H54 (cell line): ENCODE measurements at regions not wholly inside any gene's neighbourhood (a gene's known extent, or its start where the extent isn't known, plus 50 kb on each side); places are given as distances from the start of the nearest gene placed in this dataset.
"Not testable (repeated sequence)": the region's sequence is repeated elsewhere in the genome, so short reads cannot be mapped to it uniquely, and the experiment has no call there.

Source experiments
- DNase-seq: peaks from one replicate; pipeline ENCODE4 v3.0.0; 2011; ENCODE audit warnings: low spot score, mixed read lengths; ENCODE audit not compliant: insufficient read length
- FAIRE-seq: peaks from 3 replicates; lab custom pipeline; 2011; peaks lifted over from hg19 to GRCh38; lab: Jason Lieb, UNC
- POLR2A ChIP-seq: IDR thresholded peaks from 2 replicates; pipeline ENCODE4 v1.6.1; 2011; ENCODE audit warnings: low read depth, mild to moderate bottlenecking, low read length

DNA sequence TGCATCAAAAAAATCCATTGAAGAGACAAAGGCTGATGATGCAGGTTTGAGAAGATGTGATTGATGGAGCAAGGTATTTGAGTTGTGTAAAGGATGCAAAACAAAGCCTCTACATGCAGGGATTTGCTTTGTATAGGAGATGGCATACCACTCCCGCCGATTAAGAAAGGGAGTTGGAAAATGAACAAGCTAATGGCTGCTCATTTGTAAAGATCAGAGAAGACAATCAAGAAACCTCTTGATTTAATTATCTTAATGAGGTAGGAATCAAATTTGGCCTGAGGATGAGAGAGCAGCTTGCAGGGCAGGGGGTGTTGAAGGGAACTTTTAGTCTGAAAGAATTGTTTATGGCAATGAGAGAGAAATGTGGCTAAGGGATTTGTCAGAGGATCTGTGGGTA is 448.2 kb upstream of the ADGRB3 start:
- FAIRE-seq (no peak), DNase-seq (no peak)
- TF ChIP-seq POLR2A = no peak

DNA sequence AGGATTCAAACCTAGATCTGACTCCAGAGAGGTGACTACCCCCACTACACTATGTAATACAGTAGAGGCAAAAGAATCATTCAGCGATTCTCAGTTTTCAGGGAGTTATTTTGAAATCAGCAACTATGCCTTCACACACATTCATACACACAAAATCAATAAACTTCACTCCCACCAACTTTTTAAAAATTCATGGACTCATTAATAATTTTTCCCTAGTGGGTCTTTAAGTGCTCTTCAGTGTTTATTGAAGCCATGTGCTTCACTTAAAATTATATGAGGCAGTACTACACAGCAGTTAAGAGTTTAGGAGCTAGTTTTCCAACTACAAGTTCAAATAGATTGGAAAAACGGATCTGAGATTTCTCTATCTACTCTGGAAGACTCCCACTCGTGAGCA is 452.7 kb upstream of the ADGRB3 start:
- no peak for FAIRE-seq
- no peak for TF ChIP-seq POLR2A
- no peak for DNase-seq

DNA sequence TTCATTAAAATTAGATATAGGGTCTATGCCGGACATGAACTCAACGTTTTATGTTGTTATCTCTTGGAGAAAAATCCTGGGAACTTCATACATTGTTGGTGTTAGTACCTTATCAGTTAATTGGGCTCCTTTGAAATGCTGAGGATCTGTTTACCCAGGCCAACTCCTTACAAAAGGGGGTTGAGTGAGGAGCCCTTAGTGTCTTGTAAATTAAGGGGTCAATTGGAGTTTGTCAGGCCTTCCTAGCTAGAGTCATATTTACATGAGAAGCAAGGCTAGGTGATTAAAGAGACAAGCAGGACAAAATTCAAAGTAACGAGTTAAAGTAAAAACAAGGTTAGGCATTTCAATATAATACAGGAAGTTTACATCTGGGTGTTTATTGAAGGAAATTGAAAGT is 454.1 kb upstream of the ADGRB3 start:
- FAIRE-seq, DNase-seq: not testable (repeated sequence)

DNA sequence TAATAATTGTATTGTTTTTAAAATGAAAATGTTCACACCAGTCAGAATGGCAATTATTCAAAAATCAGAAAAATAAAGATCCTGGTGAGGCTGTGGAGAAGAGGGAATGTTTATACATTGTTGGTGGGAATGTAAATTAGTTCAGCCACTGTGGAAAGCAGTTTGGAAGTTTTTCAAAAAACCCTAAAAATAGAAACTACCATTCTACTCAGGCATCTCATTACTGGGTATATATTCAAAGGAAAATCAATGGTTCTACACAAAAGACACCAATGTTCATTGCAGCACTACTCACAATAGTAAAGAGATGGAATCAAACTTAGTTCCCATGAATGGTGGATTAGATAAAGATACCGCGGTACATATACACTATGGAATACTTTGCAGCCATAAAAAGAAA is 461.5 kb upstream of the ADGRB3 start:
- DNase-seq (no peak), FAIRE-seq (no peak)
- TF ChIP-seq POLR2A = no peak

DNA sequence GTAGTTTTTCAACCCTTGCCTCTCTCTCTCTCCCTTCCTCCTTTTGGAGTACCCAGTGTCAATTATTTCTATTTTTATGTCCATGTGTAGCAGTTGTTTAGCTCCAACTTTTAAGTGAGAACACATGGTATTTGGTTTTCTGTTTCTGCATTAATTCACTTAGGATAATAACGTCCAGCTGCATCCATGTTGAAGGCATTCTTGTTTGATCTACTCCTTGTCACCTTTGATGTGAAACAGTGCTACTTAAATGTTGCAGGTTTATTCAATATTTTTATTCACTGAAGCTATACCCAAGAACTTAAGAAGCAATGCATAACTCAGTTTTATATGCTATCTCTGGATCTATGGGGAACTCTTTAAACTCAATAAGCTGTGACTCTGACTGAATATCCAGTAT is 465.2 kb upstream of the ADGRB3 start:
- DNase-seq (no peak), FAIRE-seq (no peak)
- no peak for TF ChIP-seq POLR2A

DNA sequence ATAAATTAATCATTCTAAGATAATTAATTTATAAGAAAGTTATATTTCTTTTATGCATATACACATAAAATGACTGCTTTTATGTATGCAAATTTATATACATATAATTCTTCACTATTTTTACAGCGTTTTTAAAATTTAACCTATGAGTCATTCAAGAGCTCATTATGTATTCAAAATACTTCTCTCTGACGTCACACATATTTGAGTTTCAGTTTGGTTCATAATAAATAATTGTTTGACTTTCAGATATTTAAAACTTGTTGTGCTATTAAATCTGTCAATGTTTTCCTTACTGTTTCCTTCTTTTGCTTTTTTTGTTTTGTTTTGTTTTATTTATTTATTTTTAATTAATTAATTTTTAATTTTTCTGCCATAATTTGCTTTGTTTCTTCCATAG is 467.5 kb upstream of the ADGRB3 start:
- FAIRE-seq = no peak
- no peak for DNase-seq
- TF ChIP-seq POLR2A = no peak

DNA sequence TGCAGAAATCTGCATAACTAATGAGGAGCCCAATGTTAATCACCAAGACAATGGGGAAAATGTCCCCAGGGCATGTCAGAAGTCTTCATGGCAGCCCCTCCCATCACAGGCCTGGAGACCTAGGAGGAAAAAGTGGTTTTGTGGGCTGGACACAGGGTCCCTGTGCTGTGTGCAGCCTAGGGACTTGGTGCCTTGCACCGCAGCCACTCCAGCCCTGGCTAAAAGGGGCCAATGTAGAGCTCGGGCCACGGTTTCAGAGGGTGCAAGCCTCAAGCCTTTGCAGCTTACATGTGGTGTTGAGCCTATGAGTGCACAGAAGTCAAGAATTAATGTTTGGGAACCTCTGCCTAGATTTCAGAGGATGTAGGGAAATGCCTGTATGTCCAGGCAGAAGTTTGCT is 474.3 kb upstream of the ADGRB3 start:
- not testable (repeated sequence) for DNase-seq, FAIRE-seq

DNA sequence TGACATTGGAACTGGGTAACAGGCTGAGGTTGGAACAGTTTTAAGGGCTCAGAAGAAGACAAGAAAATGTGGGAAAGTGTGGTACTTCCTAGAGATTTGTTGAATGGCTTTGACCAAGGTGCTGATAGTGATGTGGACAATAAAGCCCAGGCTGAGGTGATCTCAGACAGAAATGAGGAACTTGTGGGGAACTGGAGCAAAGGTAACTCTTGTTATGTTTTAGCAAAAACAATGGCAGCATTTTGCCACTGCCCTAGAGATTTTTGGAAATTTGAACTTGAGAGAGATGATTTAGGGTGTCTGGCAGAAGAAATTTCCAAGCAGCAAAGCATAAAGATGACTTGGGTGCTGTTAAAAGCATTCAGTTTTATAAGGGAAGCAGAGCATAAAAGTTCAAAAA is 474.7 kb upstream of the ADGRB3 start:
- no peak for DNase-seq
- no peak for TF ChIP-seq POLR2A
- no peak for FAIRE-seq

DNA sequence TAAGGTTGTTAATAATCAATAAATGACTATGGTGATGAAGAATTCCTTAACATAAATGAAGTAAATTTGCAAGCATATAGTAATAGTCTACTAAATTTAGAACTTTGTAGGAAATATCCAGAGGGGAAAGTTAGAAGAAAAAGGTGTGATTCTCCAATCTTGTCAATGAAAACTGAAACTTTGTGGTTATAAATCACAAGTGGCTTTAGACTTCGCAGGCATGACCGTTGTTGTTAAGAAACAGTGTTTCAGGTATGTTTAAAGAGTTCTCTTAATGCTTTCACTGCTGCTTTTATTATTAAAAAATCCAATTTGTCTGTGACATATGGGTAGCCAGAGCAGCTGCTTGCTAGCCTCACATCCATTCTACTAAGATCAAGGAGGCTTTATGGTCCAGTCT is 475.6 kb upstream of the ADGRB3 start:
- DNase-seq (no peak), FAIRE-seq (no peak)
- no peak for TF ChIP-seq POLR2A

DNA sequence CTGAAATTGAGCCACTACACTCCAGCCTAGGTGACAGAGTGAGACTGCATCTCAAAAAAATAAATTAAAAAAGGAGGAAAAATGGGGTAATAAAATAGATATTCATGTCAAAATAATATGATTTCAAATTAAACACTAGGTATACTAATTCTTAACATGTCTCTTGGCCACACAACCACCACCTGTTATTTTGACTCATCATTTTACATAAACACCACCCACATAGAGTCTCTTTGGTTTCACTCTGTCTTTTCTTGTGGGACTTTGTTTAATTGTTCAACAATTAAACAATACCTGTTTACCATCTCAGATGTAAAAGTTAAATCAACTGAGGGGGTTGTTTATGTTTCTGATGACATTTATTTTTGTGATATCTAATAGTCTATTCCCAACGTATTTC is 476.8 kb upstream of the ADGRB3 start:
- DNase-seq (no peak), FAIRE-seq (no peak)
- TF ChIP-seq POLR2A = no peak

DNA sequence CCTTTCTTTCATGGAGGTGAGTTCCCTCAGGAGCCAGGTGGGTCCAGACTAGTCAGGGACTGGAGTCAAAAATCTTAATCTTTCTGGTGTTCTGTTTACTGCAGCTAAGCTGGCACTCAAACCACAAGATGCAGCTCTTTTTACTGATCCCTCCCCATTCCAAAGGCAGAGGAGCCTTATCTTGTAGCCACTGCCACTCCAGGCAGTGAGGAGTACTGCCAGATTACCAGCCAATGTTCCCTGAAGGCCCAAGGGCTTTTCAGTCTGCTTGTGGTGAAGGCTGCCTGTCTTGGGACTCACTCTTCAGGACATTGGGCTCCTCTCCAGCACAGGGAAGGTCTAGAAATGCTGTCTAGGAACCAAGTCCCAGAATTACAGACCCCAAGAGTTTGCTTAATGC is 490.4 kb upstream of the ADGRB3 start:
- no peak for FAIRE-seq
- no peak for TF ChIP-seq POLR2A
- no peak for DNase-seq

DNA sequence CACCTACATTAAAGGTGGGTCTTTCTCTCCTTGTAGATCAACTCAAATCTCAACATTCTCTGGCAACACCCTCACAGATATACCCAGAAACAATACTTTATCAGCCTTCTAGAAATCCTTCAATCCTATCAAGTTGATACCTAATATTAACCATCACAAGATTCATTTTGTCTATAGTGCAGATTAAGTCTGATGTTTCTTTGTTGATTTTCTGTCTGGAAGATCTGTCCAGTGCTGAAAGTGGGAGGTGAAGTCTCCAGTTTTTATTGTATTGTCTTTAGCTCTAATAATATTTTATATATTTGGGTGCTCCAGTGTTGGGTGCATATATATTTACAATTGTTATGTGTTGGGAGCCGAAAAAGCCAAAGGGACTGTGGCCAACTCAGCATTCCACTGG is 493.9 kb upstream of the ADGRB3 start:
- TF ChIP-seq POLR2A = no peak
- FAIRE-seq (no peak), DNase-seq (no peak)

DNA sequence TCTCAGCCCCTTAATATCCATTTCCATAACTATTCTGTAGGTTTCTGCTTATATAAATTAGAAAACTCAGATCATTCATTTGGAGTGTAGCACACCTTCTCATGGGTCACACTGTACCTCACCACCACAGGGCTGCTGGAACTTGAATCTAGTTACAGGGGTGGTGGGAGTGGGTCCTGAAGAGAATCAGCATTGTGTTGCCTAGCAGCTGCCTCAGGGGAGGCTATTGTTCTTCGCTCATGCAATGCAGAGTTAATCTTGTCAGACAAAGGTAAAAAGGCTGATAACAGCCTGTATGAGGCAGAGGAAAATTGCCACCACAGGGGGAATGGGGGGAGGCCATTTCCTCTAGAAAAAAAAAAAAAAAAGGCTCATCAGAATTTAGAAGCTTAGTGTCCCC is 496.0 kb upstream of the ADGRB3 start:
- DNase-seq (no peak), FAIRE-seq (no peak)
- no peak for TF ChIP-seq POLR2A

DNA sequence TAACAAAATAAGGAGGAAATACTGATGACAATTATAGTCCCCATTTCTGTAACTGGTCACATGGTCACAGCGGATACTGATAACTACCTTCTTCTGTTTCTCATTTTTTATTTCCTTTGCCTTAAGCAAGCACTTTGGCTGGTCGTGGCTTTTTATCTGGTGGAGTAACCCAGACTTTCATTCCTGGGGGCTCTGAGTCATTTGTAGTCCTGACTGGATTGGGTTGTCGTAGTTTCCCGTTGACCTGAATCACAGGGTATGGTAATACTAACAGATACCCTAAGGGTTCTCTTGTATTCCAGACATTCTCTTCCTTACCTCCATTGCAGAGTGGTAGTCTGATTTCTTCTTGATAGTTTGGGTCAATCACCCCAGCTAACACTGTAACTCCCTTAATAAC is 500.3 kb upstream of the ADGRB3 start:
- no peak for TF ChIP-seq POLR2A
- DNase-seq (peak; percentile 5), FAIRE-seq (no peak)

DNA sequence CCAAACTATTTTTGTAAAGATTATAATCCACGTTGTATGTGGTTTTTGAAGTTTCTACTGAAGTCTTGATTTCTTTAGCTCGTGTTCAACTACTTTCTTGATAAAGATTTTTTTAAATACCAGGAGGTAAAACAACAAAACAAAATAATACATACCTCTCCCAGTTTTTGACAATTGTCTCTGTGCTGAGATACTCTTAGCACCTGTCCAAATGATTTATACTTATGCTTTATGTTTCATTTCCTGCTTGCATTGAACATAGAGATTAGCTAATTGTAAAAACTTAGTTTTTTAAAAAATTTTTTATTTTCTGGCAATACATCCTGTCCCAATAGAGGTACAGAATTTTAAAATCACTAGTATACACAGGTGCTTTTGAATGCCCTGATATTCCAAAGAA is 506.9 kb upstream of the ADGRB3 start:
- FAIRE-seq (no peak), DNase-seq (no peak)
- TF ChIP-seq POLR2A = no peak

DNA sequence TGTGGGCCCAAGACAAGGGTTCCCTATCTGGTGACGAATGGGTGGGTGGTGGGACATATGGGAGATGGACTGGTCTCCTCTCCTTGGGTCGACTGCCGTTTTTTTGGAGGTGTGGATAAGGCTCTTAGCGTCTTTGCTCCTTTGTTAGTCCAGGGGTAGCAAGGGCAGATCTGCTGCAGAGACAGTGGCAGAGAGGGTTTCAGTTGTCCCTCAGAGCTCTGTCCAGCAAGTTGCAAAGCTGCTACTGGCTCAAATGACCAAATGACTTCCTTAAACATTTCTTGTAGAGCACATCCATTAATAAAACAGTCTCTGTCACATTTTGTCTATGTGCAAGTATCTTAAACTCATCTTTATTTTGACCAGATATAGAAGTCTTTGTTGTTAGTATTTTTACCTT is 508.0 kb upstream of the ADGRB3 start:
- peak; percentile 58 for FAIRE-seq
- TF ChIP-seq POLR2A = no peak
- no peak for DNase-seq
